Stimulated activated CD4-positive, alpha-beta T cell treated with anti-CD3 and anti-CD28 coated beads, TNF-alpha, amount 100 ng/mL, for 1 hour (primary cell): ENCODE measurements at regions not wholly inside any gene's neighbourhood (a gene's known extent, or its start where the extent isn't known, plus 50 kb on each side); places are given as distances from the start of the nearest gene placed in this dataset.
"Not testable (repeated sequence)": the region's sequence is repeated elsewhere in the genome, so short reads cannot be mapped to it uniquely, and the experiment has no call there.

ENCODE experiments used
- DNase-seq, 3 donors: peaks; one replicate each; pipeline ENCODE4 v3.0.0-alpha.2; 2020; ENCODE audit warnings: low read depth in 3 of 3, low spot score in 1 of 3

- no peak for DNase-seq
Observed at GRCh38 chr5:99076723-99077640, 148.2 kb upstream of the CHD1 start.

- DNase-seq, result no peak
Observed at GRCh38 chr5:99072846-99073245, 144.0 kb upstream of the CHD1 start.

GRCh38 chr5:99070822-99071221, 142.0 kb upstream of the CHD1 start:
- no peak for DNase-seq

GRCh38 chr5:99070362-99070761, 141.6 kb upstream of the CHD1 start:
- no peak for DNase-seq

GRCh38 chr5:99068944-99069650, 140.3 kb upstream of the CHD1 start:
- DNase-seq, result no peak

- DNase-seq, result no peak
Observed at GRCh38 chr5:99063737-99064136, 134.9 kb upstream of the CHD1 start.

- no peak for DNase-seq
Observed at GRCh38 chr5:99061711-99062110, 132.9 kb upstream of the CHD1 start.

- no peak for DNase-seq
Observed at GRCh38 chr5:99061299-99061698, 132.5 kb upstream of the CHD1 start.

GRCh38 chr5:99060306-99061261, 131.8 kb upstream of the CHD1 start:
- DNase-seq, result peak; percentile 76 to 79 (median 77)

- no peak for DNase-seq
Observed at GRCh38 chr5:99059685-99060084, 130.9 kb upstream of the CHD1 start.

GRCh38 chr5:99058466-99058865, 129.7 kb upstream of the CHD1 start:
- DNase-seq, result no peak

GRCh38 chr5:99054972-99055371, 126.2 kb upstream of the CHD1 start:
- DNase-seq, result no peak

- DNase-seq, result no peak
Observed at GRCh38 chr5:99045871-99046270, 117.1 kb upstream of the CHD1 start.

- not testable (repeated sequence) for DNase-seq
Observed at GRCh38 chr5:99043257-99043656, 114.5 kb upstream of the CHD1 start.

- DNase-seq, result peak in 2 of 3 donors; percentile 19 to 22
Observed at GRCh38 chr5:99037668-99038067, 108.9 kb upstream of the CHD1 start.

GRCh38 chr5:99035942-99036341, 107.1 kb upstream of the CHD1 start:
- no peak for DNase-seq

- DNase-seq, result no peak
Observed at GRCh38 chr5:99034336-99034735, 105.5 kb upstream of the CHD1 start.

GRCh38 chr5:99033014-99033900, 104.5 kb upstream of the CHD1 start:
- no peak for DNase-seq

GRCh38 chr5:99032234-99033013, 103.6 kb upstream of the CHD1 start:
- no peak for DNase-seq
